ENCODE measurements at regions not wholly inside any gene's neighbourhood (a gene's known extent, or its start where the extent isn't known, plus 50 kb on each side); places are given as distances from the start of the nearest gene placed in this dataset.
A peak's percentile ranks its signal among the peaks of the same experiment; 100 is the strongest.

- TF ChIP-seq HNF1A (IDR thresholded peaks at IDR 0.05; ENCODE audit: low read depth) (peak; percentile 89), HNF1A (CRISPR knock-in tag; IDR thresholded peaks at IDR 0.05; ENCODE audit: borderline replicate concordance) (peak; percentile 82; the same call in 1 of the 2 replicates), SETDB1 (CRISPR knock-in tag; IDR thresholded peaks at IDR 0.05; ENCODE audit: borderline replicate concordance) (no peak), FOXK1 (CRISPR knock-in tag; IDR thresholded peaks at IDR 0.05; ENCODE audit: borderline replicate concordance, low read depth) (0 out of 2 replicates have a peak, but pooled peaks have one; percentile 35), AHDC1 (CRISPR knock-in tag; IDR thresholded peaks at IDR 0.05; ENCODE audit: borderline replicate concordance) (peak; percentile 77; the same call in 1 of the 2 replicates), MIXL1 (CRISPR knock-in tag; IDR thresholded peaks at IDR 0.05) (0 out of 2 replicates have a peak, but pooled peaks have one; percentile 48), ZNF710 (CRISPR knock-in tag; IDR thresholded peaks at IDR 0.05; ENCODE audit: borderline replicate concordance) (no peak), SP5 (CRISPR knock-in tag; IDR thresholded peaks at IDR 0.05; ENCODE audit: borderline replicate concordance, low read depth) (no peak), SRY (CRISPR knock-in tag; IDR thresholded peaks at IDR 0.05) (no peak), RAD21 (CRISPR knock-in tag; IDR thresholded peaks at IDR 0.05) (no peak), BRF2 (CRISPR knock-in tag; IDR thresholded peaks at IDR 0.05) (no peak), HNRNPH1 (optimal IDR thresholded peaks at IDR 0.05; ENCODE audit: low read depth, low read length) (no peak), ZNF276 (CRISPR knock-in tag; IDR thresholded peaks at IDR 0.05; ENCODE audit: low read depth) (no peak), ZFP37 (CRISPR knock-in tag; IDR thresholded peaks at IDR 0.05; ENCODE audit: borderline replicate concordance) (no peak), ZNF644 (CRISPR knock-in tag; IDR thresholded peaks at IDR 0.05; ENCODE audit: low read depth) (no peak)
Measured at GRCh38 chr3:166453478-166453877, 616.3 kb upstream of the BCHE start (continued).

Data from HepG2 (cell line).